HG02938 (cell line): ENCODE measurements at regions not wholly inside any gene's neighbourhood (a gene's known extent, or its start where the extent isn't known, plus 50 kb on each side); places are given as distances from the start of the nearest gene placed in this dataset.

ENCODE experiments used
- ATAC-seq: cut with Tn5 transposase; IDR thresholded peaks from one replicate; pipeline ENCODE4 v1.9.1; 2021; ENCODE audit warnings: mild to moderate bottlenecking, moderate library complexity; ENCODE audit not compliant: unreplicated experiment

GRCh38 chr18:24868311-24868710 lies 407.9 kb downstream of the HRH4 start:
- no peak for ATAC-seq

GRCh38 chr18:24868760-24869237 lies 408.4 kb downstream of the HRH4 start:
- ATAC-seq = no peak

DNA sequence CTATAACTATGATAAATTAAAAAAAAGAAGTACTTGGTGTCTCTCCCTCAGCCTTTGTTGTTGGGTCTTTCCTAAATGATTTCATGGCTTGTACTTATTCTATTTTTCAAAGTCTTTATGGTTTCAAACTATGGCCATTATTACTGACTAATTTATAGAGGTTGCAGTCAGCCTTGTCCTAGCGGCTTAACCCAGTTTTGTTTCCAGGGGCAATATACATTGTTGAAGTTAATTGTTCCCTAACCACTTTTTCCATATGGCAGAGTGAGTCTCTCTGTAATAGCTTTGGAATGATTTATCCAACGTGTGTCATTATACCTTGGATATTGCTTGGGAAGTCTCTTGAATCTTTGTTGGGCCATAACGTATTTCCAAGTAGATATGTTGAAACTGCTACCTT lies 408.8 kb downstream of the HRH4 start:
- ATAC-seq = no peak

- no peak for ATAC-seq
These were observed 414.8 kb downstream of the HRH4 start for GRCh38 chr18:24875286-24875685.

DNA sequence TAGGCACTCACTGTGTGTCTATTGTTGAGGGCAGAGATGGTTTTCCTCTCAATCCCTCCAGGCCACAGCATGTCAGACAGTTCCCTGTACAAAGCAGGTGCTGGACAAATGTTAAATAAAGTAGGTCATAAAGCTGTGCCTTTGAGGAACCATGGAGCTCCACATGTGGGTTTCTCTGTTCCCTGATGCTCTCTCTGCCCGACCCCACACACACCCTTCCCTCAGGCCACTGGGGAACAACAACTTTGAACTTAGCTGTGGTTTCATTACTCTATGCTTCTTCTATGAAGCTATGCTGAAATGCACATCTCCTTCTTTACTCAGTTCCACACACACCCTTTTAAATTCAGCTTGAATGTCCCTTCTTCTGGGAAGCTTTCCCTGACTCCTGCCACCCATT lies 415.3 kb downstream of the HRH4 start:
- ATAC-seq = no peak

GRCh38 chr18:24876266-24876665 lies 415.8 kb downstream of the HRH4 start:
- ATAC-seq = no peak

DNA sequence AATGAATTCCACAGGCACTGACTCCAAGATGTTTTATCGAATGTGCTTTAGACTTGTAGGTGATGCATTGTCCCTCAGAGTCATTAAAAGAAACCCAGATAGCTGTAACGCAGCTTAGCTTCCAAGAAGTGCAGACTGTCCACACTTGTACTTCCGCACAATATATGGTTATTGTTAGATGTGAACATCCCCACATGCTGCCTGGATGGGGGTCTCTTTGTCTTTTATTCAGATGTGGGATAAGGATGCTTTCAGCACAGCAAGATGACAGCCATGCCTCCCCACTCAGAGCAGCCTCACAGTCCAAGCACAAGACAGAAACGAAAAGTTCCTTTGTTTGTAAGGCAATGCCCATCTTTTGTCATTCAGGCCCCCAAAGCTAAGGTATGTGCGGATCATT lies 416.6 kb downstream of the HRH4 start:
- no peak for ATAC-seq

- no peak for ATAC-seq
These were observed 417.1 kb downstream of the HRH4 start for GRCh38 chr18:24877546-24877945.

GRCh38 chr18:24878289-24878688 lies 417.9 kb downstream of the HRH4 start:
- no peak for ATAC-seq

- ATAC-seq = no peak
These were observed 424.8 kb downstream of the HRH4 start for GRCh38 chr18:24885276-24885675.

- ATAC-seq = no peak
These were observed 434.4 kb downstream of the HRH4 start for GRCh38 chr18:24894880-24895279.

GRCh38 chr18:24897461-24897860 lies 437.0 kb downstream of the HRH4 start:
- no peak for ATAC-seq

DNA sequence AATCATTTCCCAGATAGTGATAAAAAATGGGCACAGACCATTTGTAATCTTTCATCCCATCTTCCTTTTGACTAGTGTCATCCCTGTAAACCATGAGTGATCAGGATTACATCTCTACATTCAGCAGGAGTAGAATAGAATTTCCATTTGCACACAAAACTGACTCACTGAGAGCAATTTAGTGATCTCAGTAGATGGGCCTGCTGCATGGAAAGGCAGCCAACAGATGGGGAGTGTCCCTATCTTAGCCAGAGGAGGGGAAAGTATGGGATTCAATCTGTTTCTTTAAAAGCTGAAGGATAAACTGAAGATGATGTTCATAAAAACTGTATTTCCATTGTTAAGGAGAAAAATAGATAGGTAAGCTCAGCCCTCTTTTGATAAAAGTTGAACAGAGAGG lies 441.7 kb downstream of the ZNF521 start:
- no peak for ATAC-seq

- no peak for ATAC-seq
These were observed 438.3 kb downstream of the ZNF521 start for GRCh38 chr18:24913507-24914170.

- no peak for ATAC-seq
These were observed 437.8 kb downstream of the ZNF521 start for GRCh38 chr18:24914171-24914525.

GRCh38 chr18:24914685-24915084 lies 437.3 kb downstream of the ZNF521 start:
- ATAC-seq = no peak

- ATAC-seq = no peak
These were observed 436.4 kb downstream of the ZNF521 start for GRCh38 chr18:24915547-24915946.

DNA sequence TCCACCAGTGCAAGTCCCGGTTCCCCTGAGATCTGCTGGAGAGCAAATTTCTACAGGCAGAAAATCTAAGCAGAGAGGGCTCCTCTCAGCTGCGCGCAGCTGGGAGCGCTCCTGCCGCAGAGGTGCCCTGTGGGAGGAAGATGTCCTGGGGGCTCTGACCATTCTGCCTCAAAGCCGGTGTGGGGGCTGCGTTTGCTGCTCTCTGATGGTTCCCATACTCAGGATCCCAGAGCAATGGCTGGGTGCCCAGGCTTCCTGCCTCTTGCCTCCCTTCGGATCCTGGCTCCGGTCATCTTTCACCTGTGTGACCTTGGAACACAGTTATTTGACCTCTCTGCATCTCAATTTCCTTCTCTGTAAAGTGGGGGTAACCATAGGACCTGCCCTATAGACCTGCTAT lies 434.2 kb downstream of the ZNF521 start:
- no peak for ATAC-seq

- ATAC-seq = no peak
These were observed 433.7 kb downstream of the ZNF521 start for GRCh38 chr18:24918257-24918656.

- ATAC-seq = no peak
These were observed 432.7 kb downstream of the ZNF521 start for GRCh38 chr18:24919181-24919797.

- ATAC-seq = no peak
These were observed 429.5 kb downstream of the ZNF521 start for GRCh38 chr18:24922491-24922890.

- peak; percentile 94 for ATAC-seq
These were observed 428.8 kb downstream of the ZNF521 start for GRCh38 chr18:24923138-24923537.
